Endodermal cell (in vitro differentiated cells): ENCODE measurements at regions not wholly inside any gene's neighbourhood (a gene's known extent, or its start where the extent isn't known, plus 50 kb on each side); places are given as distances from the start of the nearest gene placed in this dataset.

Experiments used
- DNase-seq: peaks from one replicate; pipeline ENCODE4 v3.0.0-alpha.2; 2017
- H3K27ac ChIP-seq: 2 replicates; pipeline ENCODE4 v1.5.1; 2013; ENCODE audit warnings: mild to moderate bottlenecking, low read depth, low read length, moderate library complexity
- H3K27me3 ChIP-seq: 2 replicates; pipeline ENCODE4 v1.6.1; 2013; ENCODE audit warnings: mild to moderate bottlenecking, low read length, moderate library complexity; ENCODE audit not compliant: insufficient read depth, control insufficient read depth, poor library complexity, severe bottlenecking
- H3K36me3 ChIP-seq: 2 replicates; pipeline ENCODE4 v1.7.0; 2013; ENCODE audit warnings: mild to moderate bottlenecking, low read length, moderate library complexity; ENCODE audit not compliant: control insufficient read depth, insufficient read depth
- H3K4me1 ChIP-seq: one replicate; pipeline ENCODE4 v1.7.0; 2013; ENCODE audit warnings: low read length; ENCODE audit not compliant: control insufficient read depth, insufficient read depth
- H3K4me3 ChIP-seq: 2 replicates; pipeline ENCODE4 v1.5.1; 2013; ENCODE audit warnings: mild to moderate bottlenecking, low read length, moderate library complexity
- H3K9ac ChIP-seq: 2 replicates; pipeline ENCODE4 v1.6.1; 2013; ENCODE audit warnings: mild to moderate bottlenecking, low read length, moderate library complexity; ENCODE audit not compliant: poor library complexity, severe bottlenecking; ENCODE audit errors: extremely low read depth
- H3K9me3 ChIP-seq: 2 replicates; pipeline ENCODE4 v1.6.1; 2013; ENCODE audit warnings: mild to moderate bottlenecking, low read length, moderate library complexity; ENCODE audit not compliant: control insufficient read depth
- H3K27ac Mint-ChIP-seq: 2 replicates; pipeline ENCODE4 v1.8.0; 2020; ENCODE audit warnings: mixed read lengths
- H3K27me3 Mint-ChIP-seq: 2 replicates; pipeline ENCODE4 v1.8.0; 2021; ENCODE audit warnings: mild to moderate bottlenecking, mixed read lengths; ENCODE audit not compliant: insufficient read depth
- H3K36me3 Mint-ChIP-seq: 2 replicates; pipeline ENCODE4 v1.8.0; 2020; ENCODE audit warnings: low read depth, mixed read lengths
- H3K4me1 Mint-ChIP-seq: 2 replicates; pipeline ENCODE4 v1.8.0; 2020; ENCODE audit warnings: mixed read lengths
- H3K4me3 Mint-ChIP-seq: 2 replicates; pipeline ENCODE4 v1.8.0; 2020; ENCODE audit warnings: mild to moderate bottlenecking, moderate library complexity, mixed read lengths
- H3K9me3 Mint-ChIP-seq: 2 replicates; pipeline ENCODE4 v1.8.0; 2020; ENCODE audit warnings: mild to moderate bottlenecking, mixed read lengths
- WGBS, 2 experiments: methylation state at CpG; one replicate each; pipeline versions ENCODE4 v1.1.5 to v1.1.7; 2013; ENCODE audit warnings: missing lambda C conversion rate in 2 of 2, mixed read lengths in 1 of 2; ENCODE audit not compliant: insufficient coverage in 1 of 2, insufficient read length in 1 of 2; 5-methylcytosine and 5-hydroxymethylcytosine counted together
- TF ChIP-seq, protein P1 (sequence below): fragments of 200-600 bp; sonication (generic); conservative IDR thresholded peaks from 2 replicates; pipeline ENCODE4 v1.5.0; 2021; ENCODE audit warnings: antibody characterized with exemption, mild to moderate bottlenecking

DNA sequence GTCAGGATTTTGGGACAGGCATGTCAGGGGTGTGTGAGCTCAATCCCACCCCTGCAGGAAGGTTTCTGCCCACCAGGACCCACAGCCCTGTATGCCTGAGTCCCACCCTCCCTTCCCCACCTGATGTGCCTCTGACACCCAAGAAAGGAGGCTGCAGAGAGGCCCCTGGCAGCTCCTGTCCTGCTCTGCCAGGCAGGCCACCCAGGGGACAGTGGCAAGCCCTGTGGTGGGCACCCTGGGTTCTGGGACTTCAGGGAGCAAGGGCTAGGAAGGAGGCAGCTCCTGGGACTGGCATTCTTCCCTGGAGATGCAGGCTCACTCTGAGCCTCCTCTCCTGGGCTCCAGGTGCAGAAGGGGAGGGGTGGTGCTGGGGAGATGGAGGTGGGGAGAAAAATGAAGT lies 234.5 kb upstream of the B3GAT1 start:
- Mint-ChIP-seq H3K9me3 (no peaks in the 10 kb centered on the region), H3K27me3 (peaks cover 7% of the 10 kb centered on the region), H3K4me3 (no peak overlapping the region), H3K4me1 (peaks cover 4% of the 10 kb centered on the region), H3K27ac (no peak overlapping the region), H3K36me3 (no peaks in the 10 kb centered on the region)
- Histone ChIP-seq H3K27ac (no peak overlapping the region), H3K9ac (no peak overlapping the region), H3K9me3 (no peaks in the 10 kb centered on the region), H3K4me3 (no peak overlapping the region), H3K4me1 (no peaks in the 10 kb centered on the region), H3K27me3 (no peaks in the 10 kb centered on the region), H3K36me3 (no peaks in the 10 kb centered on the region)
- TF ChIP-seq, protein P1, sequence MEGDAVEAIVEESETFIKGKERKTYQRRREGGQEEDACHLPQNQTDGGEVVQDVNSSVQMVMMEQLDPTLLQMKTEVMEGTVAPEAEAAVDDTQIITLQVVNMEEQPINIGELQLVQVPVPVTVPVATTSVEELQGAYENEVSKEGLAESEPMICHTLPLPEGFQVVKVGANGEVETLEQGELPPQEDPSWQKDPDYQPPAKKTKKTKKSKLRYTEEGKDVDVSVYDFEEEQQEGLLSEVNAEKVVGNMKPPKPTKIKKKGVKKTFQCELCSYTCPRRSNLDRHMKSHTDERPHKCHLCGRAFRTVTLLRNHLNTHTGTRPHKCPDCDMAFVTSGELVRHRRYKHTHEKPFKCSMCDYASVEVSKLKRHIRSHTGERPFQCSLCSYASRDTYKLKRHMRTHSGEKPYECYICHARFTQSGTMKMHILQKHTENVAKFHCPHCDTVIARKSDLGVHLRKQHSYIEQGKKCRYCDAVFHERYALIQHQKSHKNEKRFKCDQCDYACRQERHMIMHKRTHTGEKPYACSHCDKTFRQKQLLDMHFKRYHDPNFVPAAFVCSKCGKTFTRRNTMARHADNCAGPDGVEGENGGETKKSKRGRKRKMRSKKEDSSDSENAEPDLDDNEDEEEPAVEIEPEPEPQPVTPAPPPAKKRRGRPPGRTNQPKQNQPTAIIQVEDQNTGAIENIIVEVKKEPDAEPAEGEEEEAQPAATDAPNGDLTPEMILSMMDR, result no peak
- DNase-seq, result peak; percentile 36

GRCh38 chr11:134645576-134645975 lies 233.5 kb upstream of the B3GAT1 start:
- no peak overlapping the region for H3K9ac ChIP-seq
- Mint-ChIP-seq H3K4me3 (no peak overlapping the region), H3K27ac (no peak overlapping the region), H3K27me3 (peaks cover 7% of the 10 kb centered on the region), H3K9me3 (no peaks in the 10 kb centered on the region), H3K4me1 (peaks cover 4% of the 10 kb centered on the region), H3K36me3 (no peaks in the 10 kb centered on the region)
- no peaks in the 10 kb centered on the region for H3K4me1 ChIP-seq
- H3K4me3 ChIP-seq, result no peak overlapping the region
- 87 to 92% methylated on average over 4 to 5 of the region's 5 CpGs for WGBS, 2 experiments
- H3K36me3 ChIP-seq, result no peaks in the 10 kb centered on the region
- no peaks in the 10 kb centered on the region for H3K27me3 ChIP-seq
- TF ChIP-seq, protein P1, result no peak
- H3K27ac ChIP-seq, result no peak overlapping the region
- no peaks in the 10 kb centered on the region for H3K9me3 ChIP-seq
- peak; percentile 28 for DNase-seq

GRCh38 chr11:134644476-134645456 lies 232.7 kb upstream of the B3GAT1 start:
- Mint-ChIP-seq H3K27ac (no peak overlapping the region), H3K4me3 (no peak overlapping the region), H3K36me3 (no peaks in the 10 kb centered on the region), H3K27me3 (peaks cover 7% of the 10 kb centered on the region), H3K4me1 (peaks cover 4% of the 10 kb centered on the region), H3K9me3 (no peaks in the 10 kb centered on the region)
- no peaks in the 10 kb centered on the region for H3K36me3 ChIP-seq
- no peaks in the 10 kb centered on the region for H3K27me3 ChIP-seq
- H3K27ac ChIP-seq, result no peak overlapping the region
- peak; percentile 60 for DNase-seq
- no peak overlapping the region for H3K9ac ChIP-seq
- H3K4me3 ChIP-seq, result no peak overlapping the region
- TF ChIP-seq, protein P1, result no peak
- H3K9me3 ChIP-seq, result no peaks in the 10 kb centered on the region
- no peaks in the 10 kb centered on the region for H3K4me1 ChIP-seq
- WGBS, 2 experiments, result 80 to 82% methylated on average over 17 to 20 of the region's 20 CpGs
